ENCODE measurements at regions not wholly inside any gene's neighbourhood (a gene's known extent, or its start where the extent isn't known, plus 50 kb on each side); places are given as distances from the start of the nearest gene placed in this dataset.

GRCh38 chr2:147173189-147173581 lies 671.6 kb upstream of the ACVR2A start:
- Histone ChIP-seq H3K9ac (ENCODE audit: low read depth in 1 of 3, low read length in 3 of 3) (no peak overlapping the region), H3K4me1 (ENCODE audit: control insufficient read depth in 3 of 3, insufficient read depth in 3 of 3, low read length in 3 of 3) (no peaks in the 10 kb centered on the region), H3K4me3 (ENCODE audit: low read length in 3 of 3) (no peak overlapping the region), H3K9me3 (ENCODE audit: control insufficient read depth in 3 of 3, low read length in 3 of 3) (no peaks in the 10 kb centered on the region), H3K27ac (ENCODE audit: low read depth, low read length) (no peak overlapping the region), H3K36me3 (ENCODE audit: control insufficient read depth in 3 of 3, insufficient read depth in 3 of 3, low read length in 3 of 3) (no peaks in the 10 kb centered on the region), H3K27me3 (ENCODE audit: control insufficient read depth in 3 of 3, insufficient read depth in 3 of 3, low read length in 3 of 3) (no peaks in the 10 kb centered on the region)

DNA sequence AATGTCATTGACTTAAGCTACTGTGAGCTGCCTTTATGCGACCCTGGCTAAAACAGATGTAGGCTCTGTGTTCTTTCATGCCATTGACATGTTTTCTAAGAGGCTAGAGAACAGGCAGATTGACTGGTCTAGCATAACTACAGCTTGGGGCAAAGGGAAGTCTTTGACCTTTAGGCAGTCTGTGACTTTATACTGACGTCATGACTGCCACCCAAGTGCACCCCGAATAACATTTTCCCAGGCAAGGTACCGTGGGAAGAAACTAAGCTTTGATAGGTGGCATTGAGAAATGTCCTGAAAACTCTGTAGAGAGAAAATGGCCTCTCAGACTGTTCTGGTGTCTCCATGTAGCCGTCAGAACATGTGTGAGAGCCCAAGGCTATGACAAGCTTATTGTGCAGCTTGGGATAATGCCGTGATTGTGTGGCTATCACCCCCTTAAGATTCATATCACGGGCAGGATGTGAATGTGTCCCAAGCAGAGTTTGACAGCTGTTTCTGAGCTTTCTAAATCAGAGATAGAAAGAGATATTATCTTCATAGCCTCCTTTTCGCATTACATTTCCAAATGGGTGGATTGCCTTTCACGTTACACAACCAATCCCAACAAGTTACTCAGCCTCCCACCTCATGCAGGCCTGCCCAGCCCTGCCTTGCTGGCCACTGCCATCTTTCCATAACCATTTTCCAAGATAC lies 672.2 kb upstream of the ACVR2A start:
- Histone ChIP-seq H3K27me3 (ENCODE audit: control insufficient read depth in 3 of 3, insufficient read depth in 3 of 3, low read length in 3 of 3) (no peaks in the 10 kb centered on the region), H3K9ac (ENCODE audit: low read depth in 1 of 3, low read length in 3 of 3) (no peak overlapping the region), H3K27ac (ENCODE audit: low read depth, low read length) (no peak overlapping the region), H3K36me3 (ENCODE audit: control insufficient read depth in 3 of 3, insufficient read depth in 3 of 3, low read length in 3 of 3) (no peaks in the 10 kb centered on the region), H3K9me3 (ENCODE audit: control insufficient read depth in 3 of 3, low read length in 3 of 3) (no peaks in the 10 kb centered on the region), H3K4me1 (ENCODE audit: control insufficient read depth in 3 of 3, insufficient read depth in 3 of 3, low read length in 3 of 3) (no peaks in the 10 kb centered on the region), H3K4me3 (ENCODE audit: low read length in 3 of 3) (no peak overlapping the region)

GRCh38 chr2:147171941-147172340 lies 672.9 kb upstream of the ACVR2A start:
- Histone ChIP-seq H3K27me3 (ENCODE audit: control insufficient read depth in 3 of 3, insufficient read depth in 3 of 3, low read length in 3 of 3) (no peaks in the 10 kb centered on the region), H3K9ac (ENCODE audit: low read depth in 1 of 3, low read length in 3 of 3) (no peak overlapping the region), H3K36me3 (ENCODE audit: control insufficient read depth in 3 of 3, insufficient read depth in 3 of 3, low read length in 3 of 3) (no peaks in the 10 kb centered on the region), H3K9me3 (ENCODE audit: control insufficient read depth in 3 of 3, low read length in 3 of 3) (no peaks in the 10 kb centered on the region), H3K27ac (ENCODE audit: low read depth, low read length) (no peak overlapping the region), H3K4me3 (ENCODE audit: low read length in 3 of 3) (no peak overlapping the region), H3K4me1 (ENCODE audit: control insufficient read depth in 3 of 3, insufficient read depth in 3 of 3, low read length in 3 of 3) (no peaks in the 10 kb centered on the region)

GRCh38 chr2:147170932-147171331 lies 673.9 kb upstream of the ACVR2A start:
- no peak overlapping the region for H3K27ac ChIP-seq (ENCODE audit: low read depth, low read length)
- H3K36me3 ChIP-seq (ENCODE audit: control insufficient read depth in 3 of 3, insufficient read depth in 3 of 3, low read length in 3 of 3): no peaks in the 10 kb centered on the region
- no peak overlapping the region for H3K9ac ChIP-seq (ENCODE audit: low read depth in 1 of 3, low read length in 3 of 3)
- no peaks in the 10 kb centered on the region for H3K27me3 ChIP-seq (ENCODE audit: control insufficient read depth in 3 of 3, insufficient read depth in 3 of 3, low read length in 3 of 3)
- no peaks in the 10 kb centered on the region for H3K4me1 ChIP-seq (ENCODE audit: control insufficient read depth in 3 of 3, insufficient read depth in 3 of 3, low read length in 3 of 3)
- H3K9me3 ChIP-seq (ENCODE audit: control insufficient read depth in 3 of 3, low read length in 3 of 3): no peaks in the 10 kb centered on the region
- H3K4me3 ChIP-seq (ENCODE audit: low read length in 3 of 3): no peak overlapping the region

GRCh38 chr2:147165697-147166382 lies 679.0 kb upstream of the ACVR2A start:
- Histone ChIP-seq H3K9me3 (ENCODE audit: control insufficient read depth in 3 of 3, low read length in 3 of 3) (no peaks in the 10 kb centered on the region), H3K27ac (ENCODE audit: low read depth, low read length) (no peak overlapping the region), H3K4me1 (ENCODE audit: control insufficient read depth in 3 of 3, insufficient read depth in 3 of 3, low read length in 3 of 3) (no peaks in the 10 kb centered on the region), H3K9ac (ENCODE audit: low read depth in 1 of 3, low read length in 3 of 3) (no peak overlapping the region), H3K27me3 (ENCODE audit: control insufficient read depth in 3 of 3, insufficient read depth in 3 of 3, low read length in 3 of 3) (no peaks in the 10 kb centered on the region), H3K36me3 (ENCODE audit: control insufficient read depth in 3 of 3, insufficient read depth in 3 of 3, low read length in 3 of 3) (no peaks in the 10 kb centered on the region), H3K4me3 (ENCODE audit: low read length in 3 of 3) (no peak overlapping the region)

DNA sequence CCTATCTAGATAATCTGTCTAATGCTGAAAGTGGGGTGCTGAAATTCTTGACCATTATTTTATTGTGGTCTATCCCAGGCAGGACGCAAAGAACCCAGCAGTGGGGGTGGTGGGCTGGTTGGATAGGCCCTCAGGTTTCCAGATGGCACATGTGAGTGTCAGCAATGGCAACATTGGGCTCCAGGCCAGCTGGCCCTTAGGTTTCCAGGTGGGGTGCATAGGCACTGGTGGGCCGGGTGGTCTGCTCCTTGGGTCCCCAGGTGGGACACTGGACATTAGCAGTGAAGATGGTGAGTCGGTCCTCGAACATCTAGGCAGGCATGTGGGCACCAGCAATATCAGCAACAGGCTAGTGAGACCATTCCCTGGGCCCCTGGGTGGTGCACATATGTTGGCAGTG lies 680.3 kb upstream of the ACVR2A start:
- no peak overlapping the region for H3K4me3 ChIP-seq (ENCODE audit: low read length in 3 of 3)
- H3K27ac ChIP-seq (ENCODE audit: low read depth, low read length): no peak overlapping the region
- H3K36me3 ChIP-seq (ENCODE audit: control insufficient read depth in 3 of 3, insufficient read depth in 3 of 3, low read length in 3 of 3): no peaks in the 10 kb centered on the region
- no peaks in the 10 kb centered on the region for H3K27me3 ChIP-seq (ENCODE audit: control insufficient read depth in 3 of 3, insufficient read depth in 3 of 3, low read length in 3 of 3)
- H3K4me1 ChIP-seq (ENCODE audit: control insufficient read depth in 3 of 3, insufficient read depth in 3 of 3, low read length in 3 of 3): no peaks in the 10 kb centered on the region
- H3K9ac ChIP-seq (ENCODE audit: low read depth in 1 of 3, low read length in 3 of 3): no peak overlapping the region
- H3K9me3 ChIP-seq (ENCODE audit: control insufficient read depth in 3 of 3, low read length in 3 of 3): no peaks in the 10 kb centered on the region

GRCh38 chr2:147161746-147162145 lies 683.1 kb upstream of the ACVR2A start:
- Histone ChIP-seq H3K9me3 (ENCODE audit: control insufficient read depth in 3 of 3, low read length in 3 of 3) (no peaks in the 10 kb centered on the region), H3K27me3 (ENCODE audit: control insufficient read depth in 3 of 3, insufficient read depth in 3 of 3, low read length in 3 of 3) (no peaks in the 10 kb centered on the region), H3K27ac (ENCODE audit: low read depth, low read length) (no peak overlapping the region), H3K4me1 (ENCODE audit: control insufficient read depth in 3 of 3, insufficient read depth in 3 of 3, low read length in 3 of 3) (no peaks in the 10 kb centered on the region), H3K36me3 (ENCODE audit: control insufficient read depth in 3 of 3, insufficient read depth in 3 of 3, low read length in 3 of 3) (no peaks in the 10 kb centered on the region), H3K9ac (ENCODE audit: low read depth in 1 of 3, low read length in 3 of 3) (no peak overlapping the region), H3K4me3 (ENCODE audit: low read length in 3 of 3) (no peak overlapping the region)

GRCh38 chr2:147156970-147157369 lies 687.9 kb upstream of the ACVR2A start:
- H3K4me1 ChIP-seq (ENCODE audit: control insufficient read depth in 3 of 3, insufficient read depth in 3 of 3, low read length in 3 of 3): no peaks in the 10 kb centered on the region
- H3K4me3 ChIP-seq (ENCODE audit: low read length in 3 of 3): no peak overlapping the region
- H3K9me3 ChIP-seq (ENCODE audit: control insufficient read depth in 3 of 3, low read length in 3 of 3): no peaks in the 10 kb centered on the region
- H3K27ac ChIP-seq (ENCODE audit: low read depth, low read length): no peak overlapping the region
- H3K27me3 ChIP-seq (ENCODE audit: control insufficient read depth in 3 of 3, insufficient read depth in 3 of 3, low read length in 3 of 3): no peaks in the 10 kb centered on the region
- H3K36me3 ChIP-seq (ENCODE audit: control insufficient read depth in 3 of 3, insufficient read depth in 3 of 3, low read length in 3 of 3): no peaks in the 10 kb centered on the region
- H3K9ac ChIP-seq (ENCODE audit: low read depth in 1 of 3, low read length in 3 of 3): no peak overlapping the region

DNA sequence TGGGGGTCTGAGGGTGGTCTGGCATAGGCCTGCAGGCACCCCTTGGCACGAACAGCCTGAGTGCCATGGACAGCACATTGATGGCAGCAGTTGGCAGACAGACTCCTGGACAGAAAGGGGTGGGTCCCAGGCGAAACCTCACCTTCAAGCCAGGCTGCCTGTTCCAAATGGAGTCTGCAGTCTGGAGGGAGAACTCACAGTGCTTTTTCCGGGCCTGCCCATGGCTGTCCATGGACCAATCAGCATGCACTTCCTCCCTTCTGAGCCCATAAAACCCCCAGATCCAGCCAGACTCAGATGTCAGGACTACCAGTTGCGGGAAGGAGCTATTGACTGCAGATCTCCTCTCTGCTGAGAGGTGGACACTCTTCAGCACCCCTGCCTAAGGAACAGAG lies 694.6 kb upstream of the ACVR2A start:
- Histone ChIP-seq H3K36me3 (ENCODE audit: control insufficient read depth in 3 of 3, insufficient read depth in 3 of 3, low read length in 3 of 3) (no peaks in the 10 kb centered on the region), H3K4me1 (ENCODE audit: control insufficient read depth in 3 of 3, insufficient read depth in 3 of 3, low read length in 3 of 3) (no peaks in the 10 kb centered on the region), H3K4me3 (ENCODE audit: low read length in 3 of 3) (no peak overlapping the region), H3K27me3 (ENCODE audit: control insufficient read depth in 3 of 3, insufficient read depth in 3 of 3, low read length in 3 of 3) (no peaks in the 10 kb centered on the region), H3K27ac (ENCODE audit: low read depth, low read length) (no peak overlapping the region), H3K9ac (ENCODE audit: low read depth in 1 of 3, low read length in 3 of 3) (no peak overlapping the region), H3K9me3 (ENCODE audit: control insufficient read depth in 3 of 3, low read length in 3 of 3) (no peaks in the 10 kb centered on the region)

- no peak overlapping the region for H3K4me3 ChIP-seq (ENCODE audit: low read length in 3 of 3)
- H3K4me1 ChIP-seq (ENCODE audit: control insufficient read depth in 3 of 3, insufficient read depth in 3 of 3, low read length in 3 of 3): no peaks in the 10 kb centered on the region
- no peaks in the 10 kb centered on the region for H3K27me3 ChIP-seq (ENCODE audit: control insufficient read depth in 3 of 3, insufficient read depth in 3 of 3, low read length in 3 of 3)
- H3K27ac ChIP-seq (ENCODE audit: low read depth, low read length): no peak overlapping the region
- H3K9ac ChIP-seq (ENCODE audit: low read depth in 1 of 3, low read length in 3 of 3): no peak overlapping the region
- H3K36me3 ChIP-seq (ENCODE audit: control insufficient read depth in 3 of 3, insufficient read depth in 3 of 3, low read length in 3 of 3): no peaks in the 10 kb centered on the region
- H3K9me3 ChIP-seq (ENCODE audit: control insufficient read depth in 3 of 3, low read length in 3 of 3): no peaks in the 10 kb centered on the region
Observed at GRCh38 chr2:147149575-147150240, 695.1 kb upstream of the ACVR2A start.

All from skeletal muscle tissue (tissue), 3 donors.